ENCODE measurements at regions not wholly inside any gene's neighbourhood (a gene's known extent, or its start where the extent isn't known, plus 50 kb on each side); places are given as distances from the start of the nearest gene placed in this dataset.
"Not testable (repeated sequence)": the region's sequence is repeated elsewhere in the genome, so short reads cannot be mapped to it uniquely, and the experiment has no call there.

- no peak for DNase-seq
Observed at GRCh38 chr4:28444886-28445496, 1584.3 kb downstream of the STIM2 start.

GRCh38 chr4:28449085-28449484, 1588.4 kb downstream of the STIM2 start:
- no peak for DNase-seq

- DNase-seq: no peak
Observed at GRCh38 chr4:28451346-28451745, 1590.7 kb downstream of the STIM2 start.

GRCh38 chr4:28462766-28463700, 1602.4 kb downstream of the STIM2 start:
- DNase-seq: no peak

GRCh38 chr4:28464823-28465222, 1604.2 kb downstream of the STIM2 start:
- no peak for DNase-seq

GRCh38 chr4:28466886-28467285, 1606.2 kb downstream of the STIM2 start:
- not testable (repeated sequence) for DNase-seq

- no peak for DNase-seq
Observed at GRCh38 chr4:28469387-28469786, 1608.7 kb downstream of the STIM2 start.

- DNase-seq: no peak
Observed at GRCh38 chr4:28469886-28470285, 1609.2 kb downstream of the STIM2 start.

- DNase-seq: no peak
Observed at GRCh38 chr4:28475381-28475780, 1614.7 kb downstream of the STIM2 start.

GRCh38 chr4:28479666-28480065, 1619.0 kb downstream of the STIM2 start:
- no peak for DNase-seq

GRCh38 chr4:28481565-28481964, 1620.9 kb downstream of the STIM2 start:
- DNase-seq: no peak

GRCh38 chr4:28482580-28483270, 1622.1 kb downstream of the STIM2 start:
- no peak for DNase-seq

GRCh38 chr4:28488021-28488420, 1627.4 kb downstream of the STIM2 start:
- no peak for DNase-seq

GRCh38 chr4:28490669-28491068, 1630.0 kb downstream of the STIM2 start:
- DNase-seq: no peak

- no peak for DNase-seq
Observed at GRCh38 chr4:28505064-28505463, 1644.4 kb downstream of the STIM2 start.

- DNase-seq: no peak
Observed at GRCh38 chr4:28508636-28509035, 1648.0 kb downstream of the STIM2 start.

GRCh38 chr4:28514766-28515165, 1654.1 kb downstream of the STIM2 start:
- not testable (repeated sequence) for DNase-seq

- DNase-seq: no peak
Observed at GRCh38 chr4:28518561-28519165, 1658.0 kb downstream of the STIM2 start.

GRCh38 chr4:28523681-28524190, 1663.1 kb downstream of the STIM2 start:
- no peak for DNase-seq

GRCh38 chr4:28536124-28536523, 1675.5 kb downstream of the STIM2 start:
- no peak for DNase-seq

- no peak for DNase-seq
Observed at GRCh38 chr4:28545986-28546385, 1685.3 kb downstream of the STIM2 start.

- DNase-seq: no peak
Observed at GRCh38 chr4:28548136-28548535, 1687.5 kb downstream of the STIM2 start.

GRCh38 chr4:28548594-28548993, 1688.0 kb downstream of the STIM2 start:
- no peak for DNase-seq

All from SIG-M5 (cell line).